NCI-H69 (cell line): ENCODE measurements at regions not wholly inside any gene's neighbourhood (a gene's known extent, or its start where the extent isn't known, plus 50 kb on each side); places are given as distances from the start of the nearest gene placed in this dataset.
A peak's percentile ranks its signal among the peaks of the same experiment; 100 is the strongest.
"Not testable (repeated sequence)": the region's sequence is repeated elsewhere in the genome, so short reads cannot be mapped to it uniquely, and the experiment has no call there.

ENCODE experiments used
- DNase-seq: peaks from one replicate; lab custom pipeline; 2025; lab: John Stamatoyannopoulos, UW

- DNase-seq: no peak
Observed at GRCh38 chr4:93888308-93888707, 59.8 kb downstream of the ATOH1 start.

DNA sequence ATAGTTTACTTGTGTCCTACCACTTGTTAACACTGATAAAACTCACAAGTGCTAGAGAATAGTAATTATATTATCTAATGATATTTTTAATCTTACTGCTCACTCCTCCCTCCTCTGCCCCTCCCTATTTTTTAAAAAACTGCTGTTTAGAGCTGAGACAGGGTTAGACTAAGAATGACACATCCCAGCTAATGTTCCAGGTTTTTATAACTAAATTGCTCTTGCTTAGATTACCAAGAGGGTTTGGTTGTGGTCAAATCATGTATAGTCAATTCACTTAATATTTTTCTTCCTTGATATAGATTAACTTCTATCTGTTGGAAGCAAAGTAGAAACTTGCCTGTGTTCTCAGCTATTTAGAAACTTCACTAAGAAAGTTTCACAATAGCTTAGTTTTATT, 60.2 kb downstream of the ATOH1 start:
- DNase-seq: no peak

- no peak for DNase-seq
Observed at GRCh38 chr4:93891244-93891643, 62.7 kb downstream of the ATOH1 start.

GRCh38 chr4:93894995-93895394, 66.4 kb downstream of the ATOH1 start:
- no peak for DNase-seq

DNA sequence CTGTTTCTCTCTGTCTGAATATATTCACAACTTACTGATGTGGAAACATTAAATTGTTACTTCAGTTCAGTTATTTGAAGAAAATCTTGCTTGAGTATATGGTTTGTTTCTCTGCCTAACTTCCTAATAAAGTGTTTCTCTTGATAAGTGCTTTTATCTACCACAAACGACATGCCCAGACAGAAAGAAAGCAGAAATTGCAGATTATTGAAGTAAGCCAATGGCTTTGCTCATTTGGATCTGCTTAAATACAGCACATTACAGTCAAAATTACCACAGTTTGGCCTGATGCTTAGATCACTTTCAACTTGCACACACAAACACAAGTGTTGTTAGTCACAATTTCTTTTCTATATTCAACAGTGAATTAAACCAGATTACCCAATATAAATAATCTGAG, 68.0 kb downstream of the ATOH1 start:
- DNase-seq: no peak

DNA sequence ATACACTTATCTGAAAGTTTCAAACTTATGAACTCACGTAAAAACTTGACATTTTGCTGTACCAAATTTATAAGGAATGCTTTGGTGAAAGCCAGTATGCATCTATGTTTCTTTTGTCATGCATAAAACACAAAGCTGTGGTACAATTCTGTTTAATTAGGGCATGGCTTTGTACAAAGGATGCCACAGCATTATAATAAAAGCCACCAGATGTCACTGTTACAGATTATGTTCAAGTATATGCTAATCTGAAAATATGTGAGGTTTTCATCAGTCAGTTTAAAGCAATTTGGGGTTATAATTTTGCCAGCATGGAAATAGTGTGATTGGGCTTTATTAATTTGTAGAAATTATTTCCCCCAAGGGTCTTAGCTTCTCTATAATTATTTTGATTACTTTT, 69.0 kb downstream of the ATOH1 start:
- peak; percentile 29 for DNase-seq

DNA sequence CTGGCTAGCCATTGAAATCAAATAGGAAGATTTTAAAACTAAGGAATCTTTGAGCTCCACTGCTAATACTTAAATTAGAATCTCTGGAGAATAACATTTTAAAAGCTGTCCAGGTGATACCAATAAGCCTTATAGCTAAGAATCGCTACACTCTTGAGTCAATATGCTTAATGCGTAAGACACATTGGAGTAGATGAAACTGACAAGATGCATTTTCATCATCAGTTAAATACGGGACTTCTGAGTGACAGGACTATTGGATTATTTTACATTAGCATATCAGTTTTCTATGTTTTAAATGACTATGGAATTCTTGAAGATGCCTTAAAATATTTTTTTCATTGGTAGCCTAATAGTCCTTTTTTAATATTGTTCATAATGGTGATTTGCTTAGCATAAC, 80.2 kb downstream of the ATOH1 start:
- DNase-seq: no peak

GRCh38 chr4:93911671-93912070, 83.1 kb downstream of the ATOH1 start:
- no peak for DNase-seq

DNA sequence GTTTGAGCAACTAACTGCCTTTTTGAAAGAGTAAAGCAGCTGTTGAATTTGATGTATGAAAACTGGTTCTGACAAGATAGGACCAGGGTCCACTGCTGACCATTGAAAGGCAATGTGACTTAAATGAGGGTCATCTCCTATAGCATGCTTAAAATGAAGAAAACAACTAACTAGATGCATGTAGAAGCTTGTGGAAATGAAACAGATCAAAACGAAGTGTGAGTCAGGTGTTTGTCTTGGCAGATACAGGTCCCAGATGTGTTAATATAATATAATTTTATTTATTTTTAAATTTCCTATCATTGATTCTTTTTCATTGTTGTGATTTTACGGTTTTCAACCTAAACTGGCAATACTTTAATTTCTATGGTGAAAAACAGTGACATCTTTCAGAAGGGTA, 83.6 kb downstream of the ATOH1 start:
- no peak for DNase-seq

GRCh38 chr4:93918856-93919255, 90.3 kb downstream of the ATOH1 start:
- no peak for DNase-seq

- DNase-seq: not testable (repeated sequence)
Observed at GRCh38 chr4:93923570-93923969, 95.0 kb downstream of the ATOH1 start.

DNA sequence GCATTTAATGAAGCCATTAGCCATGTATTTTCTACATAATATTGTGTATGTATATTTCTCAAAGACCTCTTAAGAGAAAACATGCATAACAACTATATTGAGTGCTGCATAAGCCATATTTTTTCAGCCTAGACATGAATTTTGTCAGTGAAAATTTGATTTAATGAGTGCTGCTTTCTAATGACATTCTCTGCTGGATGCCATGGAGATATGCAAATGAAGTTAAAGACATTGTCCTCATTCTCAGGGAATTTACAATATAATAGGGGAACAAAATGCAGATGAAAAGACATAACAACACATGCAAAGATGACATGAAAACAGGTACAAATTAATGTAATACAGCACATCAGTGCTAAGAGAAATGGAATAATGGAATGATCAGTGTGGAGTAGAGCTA, 118.7 kb downstream of the ATOH1 start:
- no peak for DNase-seq

- DNase-seq: not testable (repeated sequence)
Observed at GRCh38 chr4:93950239-93950638, 121.7 kb downstream of the ATOH1 start.

GRCh38 chr4:93957186-93957585, 128.6 kb downstream of the ATOH1 start:
- DNase-seq: no peak

DNA sequence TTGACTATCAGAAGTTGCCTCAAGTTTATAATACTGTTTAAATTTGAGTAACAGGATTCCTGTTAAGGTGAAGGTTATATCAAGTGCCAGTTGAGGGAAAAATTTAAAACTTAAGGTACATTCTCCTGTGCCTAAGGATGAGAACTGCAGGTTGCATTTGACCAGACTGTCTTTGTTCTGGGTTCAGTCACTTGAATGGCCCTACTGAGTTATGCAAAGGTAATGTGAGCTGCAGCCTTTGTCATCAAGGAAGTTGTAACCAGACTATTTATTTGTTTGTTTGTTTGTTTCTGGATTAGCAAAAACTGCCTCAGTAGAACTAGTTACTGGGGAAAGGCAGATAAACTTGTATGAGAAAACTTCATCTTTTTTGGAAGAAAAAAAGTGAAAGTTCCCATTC, 131.9 kb downstream of the ATOH1 start:
- no peak for DNase-seq

DNA sequence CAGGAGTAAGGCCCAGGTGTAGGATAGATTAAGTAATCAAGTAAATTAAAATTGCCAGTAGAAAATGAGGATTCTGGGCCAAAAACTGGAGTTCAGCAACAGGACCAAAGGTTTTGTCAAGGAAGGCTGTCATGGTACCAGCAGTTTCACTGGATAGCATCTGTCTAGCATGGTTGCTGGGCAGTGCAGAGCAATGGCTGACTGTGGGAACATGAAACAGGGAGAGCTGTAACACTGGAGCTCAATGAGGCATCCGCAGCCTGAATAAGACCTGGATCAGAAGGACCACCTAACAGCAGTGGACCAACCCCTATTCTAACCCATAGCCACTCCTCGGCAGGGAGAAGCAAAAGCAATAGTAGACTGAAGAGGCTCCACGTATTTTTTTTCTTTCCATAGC, 132.4 kb downstream of the ATOH1 start:
- no peak for DNase-seq

DNA sequence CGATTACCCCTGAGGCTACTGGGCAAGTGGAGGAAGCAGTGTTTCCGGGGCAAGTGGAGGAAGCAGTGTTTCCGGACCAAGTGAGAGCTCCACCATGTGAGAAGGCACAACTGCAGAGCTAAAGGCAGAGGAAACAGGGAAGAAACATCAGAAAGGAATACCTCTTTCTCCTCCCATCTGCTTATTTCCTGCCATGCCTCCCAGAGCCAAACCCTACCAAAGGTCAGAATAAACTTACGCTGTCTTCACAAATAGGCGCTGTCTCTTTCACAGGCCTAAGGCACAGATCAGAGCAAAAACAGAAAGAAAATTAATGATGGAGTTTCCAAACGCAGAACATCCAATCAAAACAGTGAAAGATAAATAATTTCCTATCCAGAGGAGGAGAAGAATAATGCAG, 153.0 kb downstream of the ATOH1 start:
- no peak for DNase-seq

DNA sequence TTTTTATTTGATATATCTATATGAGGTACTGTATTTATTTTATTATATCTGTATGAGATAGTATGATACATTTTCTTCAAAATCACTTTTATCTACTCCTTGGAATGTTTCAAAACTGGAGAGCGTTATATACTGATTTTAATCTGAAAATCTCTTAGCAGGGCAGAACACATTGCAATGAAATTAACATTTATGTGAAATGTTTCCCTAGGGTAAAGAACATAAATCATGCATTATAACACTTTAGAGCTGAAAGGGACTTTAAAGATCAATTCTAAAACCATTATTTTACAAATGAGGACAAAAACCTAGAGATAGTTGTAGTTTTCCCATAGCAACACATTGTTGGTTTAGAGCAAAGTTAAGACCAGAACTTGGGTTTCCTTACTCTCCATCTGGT, 153.7 kb downstream of the ATOH1 start:
- DNase-seq: no peak

DNA sequence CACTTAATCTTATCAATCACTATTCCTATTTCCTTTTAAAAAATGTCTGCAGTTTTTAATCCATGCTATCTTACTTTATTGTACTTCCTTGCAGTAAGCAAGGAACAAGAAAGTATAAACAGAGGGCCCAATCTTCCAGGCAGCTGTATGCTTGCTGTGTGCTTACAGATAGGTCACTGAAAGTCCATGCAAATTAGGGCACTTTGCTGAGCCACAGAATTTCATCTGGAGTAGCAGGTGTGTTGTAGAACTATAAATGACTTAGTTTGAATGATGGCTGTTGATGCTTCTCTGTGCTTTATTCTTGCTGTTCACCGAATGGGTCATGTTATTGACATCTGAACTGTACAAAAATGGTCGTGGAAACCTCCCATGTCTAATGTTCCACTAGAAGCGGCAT, 154.6 kb downstream of the ATOH1 start:
- DNase-seq: no peak

- DNase-seq: no peak
Observed at GRCh38 chr4:93994175-93994994, 165.8 kb downstream of the ATOH1 start.

DNA sequence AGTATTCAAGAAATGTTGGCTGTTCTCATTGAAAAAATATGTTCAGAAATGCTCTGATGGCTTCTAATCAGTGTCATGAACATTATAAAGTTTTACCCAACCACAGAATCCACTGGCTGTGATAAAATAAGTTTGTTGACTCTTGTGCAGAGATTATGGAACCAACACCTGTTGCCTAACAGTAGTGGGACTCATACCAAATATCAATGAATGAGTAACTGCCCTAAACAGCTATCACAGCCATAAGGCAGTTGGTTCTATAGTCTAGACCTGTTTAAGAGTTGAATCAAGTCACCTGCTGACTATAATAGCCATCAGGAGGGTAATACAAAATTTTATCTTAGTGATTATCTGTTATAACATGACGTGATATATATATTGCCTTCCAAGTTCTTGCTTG, 168.3 kb downstream of the ATOH1 start:
- no peak for DNase-seq

- no peak for DNase-seq
Observed at GRCh38 chr4:94000559-94000958, 172.0 kb downstream of the ATOH1 start.

GRCh38 chr4:94006932-94007331, 178.4 kb downstream of the ATOH1 start:
- no peak for DNase-seq

DNA sequence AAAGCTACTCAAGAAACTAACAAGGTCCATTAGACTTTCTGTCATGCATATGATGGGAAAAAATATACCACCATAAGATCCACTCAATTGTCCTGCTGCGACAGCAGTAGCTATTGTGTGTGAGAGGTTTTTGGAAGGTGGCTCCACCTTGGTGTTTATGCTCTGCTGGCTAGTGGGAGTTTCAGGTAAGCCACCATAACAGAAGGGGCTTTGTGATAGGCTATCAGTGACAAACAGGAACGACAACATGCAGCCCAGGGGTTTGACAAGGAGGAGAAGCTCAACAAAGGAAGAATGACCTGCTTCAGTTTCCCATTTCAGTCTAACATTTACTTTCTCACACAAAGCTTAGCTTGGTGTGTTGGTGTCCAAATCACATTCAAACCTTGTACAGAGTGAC, 182.6 kb downstream of the ATOH1 start:
- no peak for DNase-seq
